ENCODE measurements at regions not wholly inside any gene's neighbourhood (a gene's known extent, or its start where the extent isn't known, plus 50 kb on each side); places are given as distances from the start of the nearest gene placed in this dataset.

DNA sequence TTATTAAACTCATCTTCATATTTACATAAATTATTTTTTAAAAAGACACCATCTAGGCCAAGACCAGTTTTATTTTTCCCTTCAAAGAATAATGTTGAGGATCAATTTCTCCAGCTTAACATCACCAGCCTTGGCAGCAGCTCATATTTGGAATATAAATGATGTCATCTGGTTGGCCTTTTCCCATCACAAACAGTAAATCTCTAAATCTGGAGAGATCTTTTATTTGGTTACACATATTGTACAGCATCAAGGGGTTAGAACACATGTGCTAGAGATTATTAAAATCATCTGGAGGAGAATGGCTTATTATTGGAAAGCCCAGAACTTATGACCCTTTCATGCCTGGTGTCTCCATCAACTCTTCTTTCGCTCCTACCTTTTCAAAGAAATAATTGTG lies 508.8 kb downstream of the PLPP3 start:
- TF ChIP-seq, protein P1, sequence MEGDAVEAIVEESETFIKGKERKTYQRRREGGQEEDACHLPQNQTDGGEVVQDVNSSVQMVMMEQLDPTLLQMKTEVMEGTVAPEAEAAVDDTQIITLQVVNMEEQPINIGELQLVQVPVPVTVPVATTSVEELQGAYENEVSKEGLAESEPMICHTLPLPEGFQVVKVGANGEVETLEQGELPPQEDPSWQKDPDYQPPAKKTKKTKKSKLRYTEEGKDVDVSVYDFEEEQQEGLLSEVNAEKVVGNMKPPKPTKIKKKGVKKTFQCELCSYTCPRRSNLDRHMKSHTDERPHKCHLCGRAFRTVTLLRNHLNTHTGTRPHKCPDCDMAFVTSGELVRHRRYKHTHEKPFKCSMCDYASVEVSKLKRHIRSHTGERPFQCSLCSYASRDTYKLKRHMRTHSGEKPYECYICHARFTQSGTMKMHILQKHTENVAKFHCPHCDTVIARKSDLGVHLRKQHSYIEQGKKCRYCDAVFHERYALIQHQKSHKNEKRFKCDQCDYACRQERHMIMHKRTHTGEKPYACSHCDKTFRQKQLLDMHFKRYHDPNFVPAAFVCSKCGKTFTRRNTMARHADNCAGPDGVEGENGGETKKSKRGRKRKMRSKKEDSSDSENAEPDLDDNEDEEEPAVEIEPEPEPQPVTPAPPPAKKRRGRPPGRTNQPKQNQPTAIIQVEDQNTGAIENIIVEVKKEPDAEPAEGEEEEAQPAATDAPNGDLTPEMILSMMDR (IDR thresholded peaks at IDR 0.05; ENCODE audit: insufficient read depth, low read length): no peak
- TF ChIP-seq POLR2AphosphoS5 (IDR thresholded peaks at IDR 0.05; ENCODE audit: low read depth): no peak
- TF ChIP-seq, protein P2, sequence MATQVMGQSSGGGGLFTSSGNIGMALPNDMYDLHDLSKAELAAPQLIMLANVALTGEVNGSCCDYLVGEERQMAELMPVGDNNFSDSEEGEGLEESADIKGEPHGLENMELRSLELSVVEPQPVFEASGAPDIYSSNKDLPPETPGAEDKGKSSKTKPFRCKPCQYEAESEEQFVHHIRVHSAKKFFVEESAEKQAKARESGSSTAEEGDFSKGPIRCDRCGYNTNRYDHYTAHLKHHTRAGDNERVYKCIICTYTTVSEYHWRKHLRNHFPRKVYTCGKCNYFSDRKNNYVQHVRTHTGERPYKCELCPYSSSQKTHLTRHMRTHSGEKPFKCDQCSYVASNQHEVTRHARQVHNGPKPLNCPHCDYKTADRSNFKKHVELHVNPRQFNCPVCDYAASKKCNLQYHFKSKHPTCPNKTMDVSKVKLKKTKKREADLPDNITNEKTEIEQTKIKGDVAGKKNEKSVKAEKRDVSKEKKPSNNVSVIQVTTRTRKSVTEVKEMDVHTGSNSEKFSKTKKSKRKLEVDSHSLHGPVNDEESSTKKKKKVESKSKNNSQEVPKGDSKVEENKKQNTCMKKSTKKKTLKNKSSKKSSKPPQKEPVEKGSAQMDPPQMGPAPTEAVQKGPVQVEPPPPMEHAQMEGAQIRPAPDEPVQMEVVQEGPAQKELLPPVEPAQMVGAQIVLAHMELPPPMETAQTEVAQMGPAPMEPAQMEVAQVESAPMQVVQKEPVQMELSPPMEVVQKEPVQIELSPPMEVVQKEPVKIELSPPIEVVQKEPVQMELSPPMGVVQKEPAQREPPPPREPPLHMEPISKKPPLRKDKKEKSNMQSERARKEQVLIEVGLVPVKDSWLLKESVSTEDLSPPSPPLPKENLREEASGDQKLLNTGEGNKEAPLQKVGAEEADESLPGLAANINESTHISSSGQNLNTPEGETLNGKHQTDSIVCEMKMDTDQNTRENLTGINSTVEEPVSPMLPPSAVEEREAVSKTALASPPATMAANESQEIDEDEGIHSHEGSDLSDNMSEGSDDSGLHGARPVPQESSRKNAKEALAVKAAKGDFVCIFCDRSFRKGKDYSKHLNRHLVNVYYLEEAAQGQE (IDR thresholded peaks at IDR 0.05; ENCODE audit: insufficient replicate concordance, low read depth): no peak
